Neural progenitor cell (in vitro differentiated cells): ENCODE measurements at regions not wholly inside any gene's neighbourhood (a gene's known extent, or its start where the extent isn't known, plus 50 kb on each side); places are given as distances from the start of the nearest gene placed in this dataset.
"Not testable (repeated sequence)": the region's sequence is repeated elsewhere in the genome, so short reads cannot be mapped to it uniquely, and the experiment has no call there.

ENCODE experiments used
- DNase-seq: peaks from one replicate; pipeline ENCODE4 v3.0.0-alpha.2; 2016; ENCODE audit warnings: low spot score
- H2AFZ ChIP-seq: fragments of 200-600 bp; sonication (generic); replicated peaks from 2 replicates; pipeline ENCODE4 v1.6.1; 2016; ENCODE audit warnings: antibody characterized with exemption
- H3F3A ChIP-seq: fragments of 200-600 bp; sonication (generic); 2 replicates; pipeline ENCODE4 v1.6.1; 2016; ENCODE audit warnings: antibody characterized with exemption, low read depth
- H3K27ac ChIP-seq: fragments of 200-600 bp; sonication (generic); 2 replicates; pipeline ENCODE4 v1.5.1; 2016; ENCODE audit warnings: mild to moderate bottlenecking
- H3K27me3 ChIP-seq: fragments of 200-600 bp; sonication (generic); 2 replicates; pipeline ENCODE4 v1.6.1; 2016; ENCODE audit warnings: mild to moderate bottlenecking, moderate library complexity
- H3K36me3 ChIP-seq: fragments of 200-600 bp; sonication (generic); 2 replicates; pipeline ENCODE4 v1.5.1; 2016
- H3K4me1 ChIP-seq: fragments of 200-600 bp; sonication (generic); 2 replicates; pipeline ENCODE4 v1.6.1; 2016; ENCODE audit warnings: mixed run types
- H3K4me2 ChIP-seq: fragments of 200-600 bp; sonication (generic); 2 replicates; pipeline ENCODE4 v1.6.1; 2016
- H3K4me3 ChIP-seq: fragments of 200-600 bp; sonication (generic); 2 replicates; pipeline ENCODE4 v1.5.1; 2016
- H3K79me2 ChIP-seq: fragments of 200-600 bp; sonication (generic); 2 replicates; pipeline ENCODE4 v1.6.1; 2016; ENCODE audit warnings: low read depth
- H3K9ac ChIP-seq: fragments of 200-600 bp; sonication (generic); 2 replicates; pipeline ENCODE4 v1.6.1; 2016
- H3K9me3 ChIP-seq: fragments of 200-600 bp; sonication (generic); 2 replicates; pipeline ENCODE4 v1.5.1; 2016; ENCODE audit warnings: low read depth
- H4K20me1 ChIP-seq: fragments of 200-600 bp; sonication (generic); 2 replicates; pipeline ENCODE4 v1.6.1; 2016; ENCODE audit warnings: low read depth
- H3K27ac Mint-ChIP-seq: 3 replicates; pipeline ENCODE4 v1.8.0; 2021; ENCODE audit warnings: mixed read lengths
- H3K27me3 Mint-ChIP-seq: 2 replicates; pipeline ENCODE4 v1.8.0; 2022; ENCODE audit warnings: low read depth, mild to moderate bottlenecking, inconsistent platforms, moderate library complexity, mixed read lengths; ENCODE audit not compliant: insufficient read depth
- H3K36me3 Mint-ChIP-seq: 3 replicates; pipeline ENCODE4 v1.8.0; 2021; ENCODE audit warnings: mixed read lengths
- H3K4me1 Mint-ChIP-seq: 3 replicates; pipeline ENCODE4 v1.8.0; 2021; ENCODE audit warnings: mixed read lengths
- H3K4me3 Mint-ChIP-seq: 3 replicates; pipeline ENCODE4 v1.8.0; 2021; ENCODE audit warnings: mild to moderate bottlenecking, moderate library complexity, mixed read lengths
- H3K9me3 Mint-ChIP-seq: 3 replicates; pipeline ENCODE4 v1.8.0; 2020; ENCODE audit warnings: mixed read lengths
- EZH2 ChIP-seq: fragments of 200-600 bp; sonication (generic); IDR thresholded peaks from 2 replicates; pipeline ENCODE4 v1.6.1; 2017; ENCODE audit warnings: antibody characterized with exemption, mild to moderate bottlenecking, moderate library complexity
- EZH2phosphoT487 ChIP-seq: fragments of 200-600 bp; sonication (generic); IDR thresholded peaks from 2 replicates; pipeline ENCODE4 v1.6.1; 2017; ENCODE audit warnings: antibody characterized with exemption
- TF ChIP-seq, protein P1 (sequence below): fragments of 200-600 bp; sonication (generic); IDR thresholded peaks from 2 replicates; pipeline ENCODE4 v1.5.1; 2017; ENCODE audit warnings: antibody characterized with exemption, mild to moderate bottlenecking

DNA sequence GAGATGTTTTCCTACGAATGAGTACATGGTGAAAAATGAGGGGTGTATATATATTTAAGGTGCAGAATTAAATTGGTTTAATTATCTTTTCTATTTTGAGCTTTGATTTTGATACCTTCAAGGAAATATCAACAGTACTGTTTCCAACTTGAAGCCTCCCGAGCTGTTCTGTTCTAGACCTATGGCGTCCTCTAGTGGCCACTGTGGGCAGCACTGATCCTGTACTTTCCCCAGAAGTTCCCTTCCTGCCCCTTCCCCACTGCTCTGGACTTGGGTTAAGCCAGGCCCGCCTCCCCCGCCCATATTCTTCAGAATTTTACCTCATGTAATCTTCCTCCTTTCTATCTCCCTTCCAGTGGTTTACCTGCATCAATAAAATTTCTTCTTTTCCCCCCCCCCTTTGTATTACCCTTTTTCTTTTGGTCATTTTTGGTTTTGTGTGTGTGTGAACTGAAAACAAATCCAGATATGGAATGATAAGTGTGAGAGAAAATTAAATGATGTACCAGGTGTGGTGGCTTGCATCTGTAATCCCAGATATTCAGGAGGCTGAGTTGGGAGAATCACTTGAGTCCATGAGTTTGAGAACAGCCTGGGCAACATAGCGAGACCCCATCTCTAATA is 1643.5 kb downstream of the TP53TG3F start:
- no peaks in the 10 kb centered on the region for H3K36me3 Mint-ChIP-seq
- H3K4me1 ChIP-seq: no peaks in the 10 kb centered on the region
- H3F3A ChIP-seq: no peaks in the 10 kb centered on the region
- H3K36me3 ChIP-seq: no peaks in the 10 kb centered on the region
- peaks cover 29% of the 10 kb centered on the region for H3K9me3 Mint-ChIP-seq
- no peak for DNase-seq
- no peak overlapping the region for H3K27ac Mint-ChIP-seq
- H3K4me1 Mint-ChIP-seq: no peaks in the 10 kb centered on the region
- no peaks in the 10 kb centered on the region for H3K27me3 ChIP-seq
- no peaks in the 10 kb centered on the region for H3K27me3 Mint-ChIP-seq
- no peak overlapping the region for H3K4me2 ChIP-seq
- H3K4me3 Mint-ChIP-seq: no peak overlapping the region
- H3K79me2 ChIP-seq: no peaks in the 10 kb centered on the region
- no peak overlapping the region for H3K27ac ChIP-seq
- H4K20me1 ChIP-seq: no peaks in the 10 kb centered on the region
- no peak overlapping the region for H3K4me3 ChIP-seq
- H2AFZ ChIP-seq: no peak overlapping the region
- H3K9ac ChIP-seq: no peak overlapping the region
- H3K9me3 ChIP-seq: peaks cover 14% of the 10 kb centered on the region
- TF ChIP-seq EZH2phosphoT487 (no peak), EZH2 (no peak)
- TF ChIP-seq, protein P1, sequence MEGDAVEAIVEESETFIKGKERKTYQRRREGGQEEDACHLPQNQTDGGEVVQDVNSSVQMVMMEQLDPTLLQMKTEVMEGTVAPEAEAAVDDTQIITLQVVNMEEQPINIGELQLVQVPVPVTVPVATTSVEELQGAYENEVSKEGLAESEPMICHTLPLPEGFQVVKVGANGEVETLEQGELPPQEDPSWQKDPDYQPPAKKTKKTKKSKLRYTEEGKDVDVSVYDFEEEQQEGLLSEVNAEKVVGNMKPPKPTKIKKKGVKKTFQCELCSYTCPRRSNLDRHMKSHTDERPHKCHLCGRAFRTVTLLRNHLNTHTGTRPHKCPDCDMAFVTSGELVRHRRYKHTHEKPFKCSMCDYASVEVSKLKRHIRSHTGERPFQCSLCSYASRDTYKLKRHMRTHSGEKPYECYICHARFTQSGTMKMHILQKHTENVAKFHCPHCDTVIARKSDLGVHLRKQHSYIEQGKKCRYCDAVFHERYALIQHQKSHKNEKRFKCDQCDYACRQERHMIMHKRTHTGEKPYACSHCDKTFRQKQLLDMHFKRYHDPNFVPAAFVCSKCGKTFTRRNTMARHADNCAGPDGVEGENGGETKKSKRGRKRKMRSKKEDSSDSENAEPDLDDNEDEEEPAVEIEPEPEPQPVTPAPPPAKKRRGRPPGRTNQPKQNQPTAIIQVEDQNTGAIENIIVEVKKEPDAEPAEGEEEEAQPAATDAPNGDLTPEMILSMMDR: no peak

DNA sequence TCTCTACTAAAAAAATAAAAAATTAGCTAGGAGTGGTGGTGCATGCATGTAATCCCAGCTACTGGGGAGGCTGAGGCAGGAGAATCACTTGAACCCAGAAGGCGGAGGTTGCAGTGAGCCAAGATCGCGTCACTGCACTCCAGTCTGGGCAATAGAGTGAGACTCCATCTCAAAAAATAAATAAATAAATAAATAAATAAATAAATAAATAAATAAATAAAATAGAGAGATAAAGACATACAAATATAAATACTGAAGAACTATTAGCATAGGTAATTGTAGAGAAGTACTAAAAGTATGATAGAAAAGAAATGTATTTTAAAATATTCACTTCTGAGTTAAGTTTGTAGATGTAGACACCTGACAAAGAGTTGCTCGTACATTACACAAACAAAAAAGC is 1652.4 kb downstream of the TP53TG3F start:
- H2AFZ ChIP-seq, H3K27ac ChIP-seq, H3K4me1 ChIP-seq, H3K4me2 ChIP-seq, H3K27me3 Mint-ChIP-seq, DNase-seq, H3K36me3 Mint-ChIP-seq, H3K27me3 ChIP-seq, H3K36me3 ChIP-seq, H3K27ac Mint-ChIP-seq, H3K4me3 ChIP-seq, H4K20me1 ChIP-seq, H3K4me3 Mint-ChIP-seq, H3K9ac ChIP-seq, H3F3A ChIP-seq, H3K4me1 Mint-ChIP-seq, H3K79me2 ChIP-seq: not testable (repeated sequence)
- peaks cover 27% of the 10 kb centered on the region for H3K9me3 ChIP-seq
- H3K9me3 Mint-ChIP-seq: peaks cover 20% of the 10 kb centered on the region

DNA sequence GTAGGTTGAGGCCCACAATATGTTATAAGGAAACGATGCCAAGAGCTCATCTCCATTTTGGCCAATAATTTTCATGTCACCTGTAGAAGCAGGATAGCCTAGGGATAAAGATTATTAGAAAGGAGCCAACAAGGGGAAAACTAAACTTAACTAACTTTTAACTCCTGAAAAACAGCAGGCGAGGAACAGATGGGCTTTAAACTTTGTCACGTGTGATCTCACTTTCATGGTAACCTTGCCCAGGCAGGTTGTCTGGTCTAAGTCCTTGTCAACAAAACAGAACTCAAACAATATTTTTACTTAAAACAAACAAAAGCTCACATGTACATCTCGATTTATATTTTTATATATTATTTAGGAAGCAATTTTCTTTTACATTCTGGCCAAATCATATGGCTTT is 1672.0 kb downstream of the TP53TG3F start:
- peaks cover 15% of the 10 kb centered on the region for H3K9me3 Mint-ChIP-seq
- Histone ChIP-seq H3K9me3 (peaks cover 49% of the 10 kb centered on the region), H2AFZ (no peak overlapping the region), H3K4me3 (no peak overlapping the region), H3F3A (no peaks in the 10 kb centered on the region), H3K79me2 (no peaks in the 10 kb centered on the region), H4K20me1 (no peaks in the 10 kb centered on the region), H3K4me1 (no peaks in the 10 kb centered on the region), H3K27ac (no peak overlapping the region), H3K36me3 (no peaks in the 10 kb centered on the region), H3K4me2 (no peak overlapping the region), H3K9ac (no peak overlapping the region), H3K27me3 (no peaks in the 10 kb centered on the region)
- H3K27me3 Mint-ChIP-seq: no peaks in the 10 kb centered on the region
- DNase-seq: no peak
- no peak overlapping the region for H3K27ac Mint-ChIP-seq
- no peak overlapping the region for H3K4me3 Mint-ChIP-seq
- no peaks in the 10 kb centered on the region for H3K36me3 Mint-ChIP-seq
- no peak for TF ChIP-seq EZH2phosphoT487
- TF ChIP-seq, protein P1: no peak
- no peaks in the 10 kb centered on the region for H3K4me1 Mint-ChIP-seq

DNA sequence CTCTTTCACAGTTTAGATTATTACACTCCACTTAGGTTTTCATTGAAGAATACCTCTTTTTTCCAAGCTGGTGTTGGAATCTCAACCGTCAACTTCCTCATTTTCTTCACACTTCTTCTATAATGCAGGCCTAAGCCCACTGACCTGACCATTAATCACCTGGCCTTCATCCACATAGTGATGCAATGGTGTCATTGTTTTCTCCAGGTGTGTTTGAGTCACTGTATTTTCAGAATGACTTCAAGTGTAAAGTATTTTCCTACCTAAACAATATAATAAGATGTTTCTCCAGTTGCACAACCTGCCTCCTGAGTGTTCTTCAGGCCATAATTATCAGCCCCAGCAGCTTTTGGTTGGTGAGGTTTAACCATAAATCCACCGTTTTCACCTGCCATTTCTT is 1675.1 kb downstream of the TP53TG3F start:
- Histone ChIP-seq H3K4me3 (no peak overlapping the region), H3K36me3 (no peaks in the 10 kb centered on the region), H3K9me3 (peaks cover 35% of the 10 kb centered on the region), H3K27ac (no peak overlapping the region), H3K79me2 (no peaks in the 10 kb centered on the region), H2AFZ (no peak overlapping the region), H3K9ac (no peak overlapping the region), H3K27me3 (no peaks in the 10 kb centered on the region), H3K4me2 (no peak overlapping the region), H3F3A (no peaks in the 10 kb centered on the region), H4K20me1 (no peaks in the 10 kb centered on the region), H3K4me1 (no peaks in the 10 kb centered on the region)
- H3K27me3 Mint-ChIP-seq: no peaks in the 10 kb centered on the region
- no peaks in the 10 kb centered on the region for H3K4me1 Mint-ChIP-seq
- H3K9me3 Mint-ChIP-seq: peaks cover 16% of the 10 kb centered on the region
- H3K36me3 Mint-ChIP-seq: no peaks in the 10 kb centered on the region
- H3K4me3 Mint-ChIP-seq: no peak overlapping the region
- no peak overlapping the region for H3K27ac Mint-ChIP-seq
- TF ChIP-seq, protein P1: no peak
- TF ChIP-seq EZH2 (no peak), EZH2phosphoT487 (no peak)
- no peak for DNase-seq
